H54 (cell line): ENCODE measurements at regions not wholly inside any gene's neighbourhood (a gene's known extent, or its start where the extent isn't known, plus 50 kb on each side); places are given as distances from the start of the nearest gene placed in this dataset.
A peak's percentile ranks its signal among the peaks of the same experiment; 100 is the strongest.

Experiments used
- DNase-seq: peaks from one replicate; pipeline ENCODE4 v3.0.0; 2011; ENCODE audit warnings: low spot score, mixed read lengths; ENCODE audit not compliant: insufficient read length
- FAIRE-seq: peaks from 3 replicates; lab custom pipeline; 2011; peaks lifted over from hg19 to GRCh38; lab: Jason Lieb, UNC
- POLR2A ChIP-seq: IDR thresholded peaks from 2 replicates; pipeline ENCODE4 v1.6.1; 2011; ENCODE audit warnings: low read depth, mild to moderate bottlenecking, low read length

- FAIRE-seq: no peak
Measured at GRCh38 chr11:130710497-130711012, 205.7 kb downstream of the SNX19 start.

GRCh38 chr11:130711193-130711592 is 205.1 kb downstream of the SNX19 start:
- no peak for FAIRE-seq
- no peak for DNase-seq
- no peak for TF ChIP-seq POLR2A

More at GRCh38 chr11:130710497-130711012, 205.7 kb downstream of the SNX19 start:
- no peak for TF ChIP-seq POLR2A
- no peak for DNase-seq

GRCh38 chr11:130712480-130712879 is 203.8 kb downstream of the SNX19 start:
- DNase-seq (no peak), FAIRE-seq (no peak)
- no peak for TF ChIP-seq POLR2A

DNA sequence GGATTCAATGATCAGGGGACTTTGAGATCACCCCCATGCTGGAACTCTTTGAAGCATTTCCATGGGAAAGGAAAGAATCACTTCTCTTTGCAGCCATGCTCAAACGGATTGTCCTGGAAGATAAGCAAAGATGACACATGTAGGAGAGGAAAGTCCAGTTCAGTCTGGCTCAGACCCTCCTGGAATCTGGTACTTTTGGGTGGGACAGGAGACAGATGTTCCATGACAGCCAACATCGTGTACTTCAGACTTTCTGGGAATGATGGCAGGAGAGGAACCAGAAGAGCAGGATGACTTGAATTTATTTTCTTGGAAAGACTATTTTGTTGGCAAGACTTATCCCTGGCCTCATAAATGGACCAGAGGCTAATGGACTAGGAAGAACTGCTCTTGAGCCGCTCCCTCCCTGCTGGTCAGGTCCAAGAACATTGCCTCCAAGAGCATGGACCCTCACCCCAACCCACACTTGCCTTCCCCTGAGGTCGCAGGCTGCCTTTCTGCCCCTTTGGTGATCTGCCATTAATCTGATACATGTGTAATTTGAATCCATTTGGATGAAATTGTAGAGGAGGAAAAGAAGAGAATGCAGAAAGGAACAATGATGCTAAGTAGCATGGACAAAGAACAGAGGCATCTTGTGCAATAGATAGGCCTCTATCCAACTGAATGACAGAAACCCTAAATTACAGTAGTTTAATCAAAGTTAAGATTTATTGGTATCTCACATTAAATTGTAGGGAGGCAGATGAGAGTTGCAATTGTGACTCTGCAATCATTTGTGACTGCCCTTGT is 201.0 kb downstream of the SNX19 start:
- TF ChIP-seq POLR2A: no peak
- DNase-seq: no peak
- FAIRE-seq: no peak

GRCh38 chr11:130715877-130716220 is 200.4 kb downstream of the SNX19 start:
- FAIRE-seq (no peak), DNase-seq (no peak)
- TF ChIP-seq POLR2A: no peak

GRCh38 chr11:130718120-130718519 is 198.2 kb downstream of the SNX19 start:
- DNase-seq (no peak), FAIRE-seq (no peak)
- TF ChIP-seq POLR2A: no peak

DNA sequence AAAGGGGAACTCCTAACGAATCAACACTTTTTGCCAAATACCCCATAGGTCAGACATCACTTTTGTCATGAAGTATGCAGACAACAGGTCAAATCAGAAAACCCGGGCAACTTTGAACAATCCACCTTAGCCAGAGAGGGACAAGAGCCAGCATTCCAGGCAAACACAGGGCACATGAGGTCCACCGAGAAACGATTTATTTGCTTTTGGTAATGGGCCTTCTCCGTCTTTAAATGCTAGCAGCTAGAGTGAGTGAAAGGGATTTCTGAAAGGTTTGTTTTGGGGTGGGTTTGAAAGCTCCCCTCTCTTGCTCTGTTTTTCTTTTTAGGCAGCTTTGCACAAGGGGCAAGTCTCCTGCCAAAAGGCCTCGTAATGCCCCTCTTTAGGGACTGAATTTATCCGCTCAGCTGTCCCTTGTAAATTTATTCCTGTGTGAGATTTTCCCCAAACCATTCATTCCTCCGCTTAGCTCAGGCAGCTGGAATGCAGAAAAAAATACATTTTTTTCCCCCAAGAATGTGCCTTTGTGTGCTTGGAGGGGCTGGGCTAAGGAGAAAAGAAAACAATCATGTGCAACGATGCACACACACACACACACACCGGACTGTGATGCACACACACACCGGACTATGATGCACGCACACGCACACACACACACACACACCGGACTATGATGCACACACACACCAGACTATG is 196.9 kb downstream of the SNX19 start:
- TF ChIP-seq POLR2A: no peak
- no peak for FAIRE-seq
- no peak for DNase-seq

GRCh38 chr11:130720232-130721022 is 195.9 kb downstream of the SNX19 start:
- no peak for FAIRE-seq
- no peak for DNase-seq
- TF ChIP-seq POLR2A: no peak

DNA sequence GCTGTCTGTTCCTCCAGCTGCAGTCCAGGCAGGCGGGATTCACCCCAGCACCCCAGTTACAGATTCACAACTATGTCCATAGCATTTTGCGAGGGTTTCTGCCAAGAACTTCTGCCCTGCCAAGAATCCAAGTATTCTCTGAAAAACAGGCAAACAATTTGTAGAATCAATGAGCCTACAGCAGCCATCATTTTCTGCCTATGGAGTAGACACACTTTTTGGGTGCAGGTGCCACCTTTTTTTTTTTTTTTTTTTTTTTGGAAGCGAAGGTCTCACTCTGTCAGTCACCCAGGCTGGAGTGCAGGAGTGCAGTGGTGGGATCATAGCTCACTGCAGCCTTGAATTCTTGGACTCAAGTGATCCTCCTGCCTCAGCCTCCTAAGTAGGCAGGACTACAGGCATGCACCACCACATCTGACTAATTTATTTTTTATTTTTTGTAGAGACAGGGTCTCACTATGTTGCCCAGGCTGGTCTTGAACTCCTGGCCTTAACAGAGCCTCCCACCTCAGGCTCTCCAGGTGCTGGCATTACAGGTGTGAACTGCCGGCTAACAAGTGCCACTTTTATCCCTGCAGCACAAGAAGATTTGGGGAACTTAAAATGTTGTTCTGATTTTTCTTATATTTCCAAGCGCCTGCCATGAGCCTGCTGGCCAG is 195.1 kb downstream of the SNX19 start:
- FAIRE-seq (no peak), DNase-seq (no peak)
- TF ChIP-seq POLR2A: no peak

- DNase-seq (no peak), FAIRE-seq (no peak)
- no peak for TF ChIP-seq POLR2A
Measured at GRCh38 chr11:130721736-130722135, 194.5 kb downstream of the SNX19 start.

DNA sequence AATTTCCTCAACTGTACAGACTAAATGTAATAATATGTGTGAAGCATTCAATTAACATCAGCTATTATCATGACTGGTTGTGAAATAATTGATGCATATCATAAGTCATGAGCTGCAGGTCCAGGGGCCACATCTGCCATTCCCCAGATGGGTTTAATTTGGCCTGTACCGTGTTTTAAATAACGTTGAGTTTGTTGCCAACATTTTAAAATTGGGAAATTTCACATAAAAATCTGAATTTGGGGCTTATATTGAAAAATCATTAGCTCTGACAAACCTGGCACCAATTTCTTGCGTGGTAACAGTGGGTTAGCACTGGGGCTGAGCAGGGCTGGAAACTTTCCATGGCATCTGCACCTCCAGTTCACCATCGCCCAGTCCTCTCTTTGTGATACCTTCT is 193.9 kb downstream of the SNX19 start:
- no peak for DNase-seq
- no peak for TF ChIP-seq POLR2A
- FAIRE-seq: no peak

DNA sequence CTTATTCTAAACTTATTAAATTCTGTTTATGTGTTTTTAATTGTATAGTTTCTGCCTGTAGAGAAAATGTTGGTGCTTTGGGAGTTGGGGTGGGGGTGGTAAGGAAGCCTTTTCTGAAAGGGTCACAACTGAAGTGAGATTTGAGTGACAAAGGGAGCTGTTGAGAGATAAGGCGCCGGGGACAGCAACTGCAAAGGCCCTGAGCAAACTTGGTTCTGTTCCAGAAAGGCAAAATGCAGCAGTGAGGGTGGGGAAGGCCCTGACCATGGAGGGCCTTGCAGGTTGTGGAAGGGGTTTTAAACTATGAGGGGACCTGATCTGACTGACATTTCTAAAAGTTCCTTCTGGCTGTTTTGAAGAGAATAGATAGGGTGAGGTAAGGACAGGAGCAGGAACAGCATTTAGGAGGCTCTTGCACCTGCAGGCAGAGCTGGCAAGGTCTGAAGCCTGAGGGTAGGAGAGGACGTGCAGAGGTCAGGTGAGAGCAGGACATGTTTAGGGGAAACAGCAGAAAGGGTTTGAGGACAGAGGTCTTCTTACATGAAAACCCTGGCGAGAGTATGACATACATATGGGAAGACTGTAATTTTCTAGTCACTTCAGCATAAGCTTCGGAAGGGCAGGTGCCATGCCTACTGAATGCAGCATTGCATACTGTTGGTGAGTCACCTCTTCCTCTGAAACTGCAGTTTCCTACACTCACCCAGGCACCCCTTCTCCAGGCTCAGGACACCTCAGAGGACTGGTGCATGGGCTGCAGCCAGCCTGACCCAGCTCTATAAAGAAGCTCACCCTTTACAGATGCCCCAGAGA is 190.7 kb downstream of the SNX19 start:
- peak; percentile 7 for DNase-seq
- TF ChIP-seq POLR2A: no peak
- FAIRE-seq: peak; percentile 43

- TF ChIP-seq POLR2A: no peak
- DNase-seq: no peak
- no peak for FAIRE-seq
Measured at GRCh38 chr11:130726234-130727037, 189.8 kb downstream of the SNX19 start.
